IPS DF 4.7 (cell line): ENCODE measurements at regions not wholly inside any gene's neighbourhood (a gene's known extent, or its start where the extent isn't known, plus 50 kb on each side); places are given as distances from the start of the nearest gene placed in this dataset.
A peak's percentile ranks its signal among the peaks of the same experiment; 100 is the strongest.

Source experiments
- DNase-seq: peaks from one replicate; pipeline ENCODE4 v3.0.0-alpha.2; 2013; ENCODE audit warnings: low spot score; ENCODE audit errors: extremely low read depth

- no peak for DNase-seq
Measured at GRCh38 chr2:121860033-121860757, 104.7 kb downstream of the TSN start.

GRCh38 chr2:121860758-121861227 lies 105.3 kb downstream of the TSN start:
- no peak for DNase-seq

GRCh38 chr2:121862286-121862685 lies 106.8 kb downstream of the TSN start:
- DNase-seq, result no peak

- no peak for DNase-seq
Measured at GRCh38 chr2:121865914-121866313, 110.5 kb downstream of the TSN start.

GRCh38 chr2:121866789-121867188 lies 111.3 kb downstream of the TSN start:
- DNase-seq, result no peak

- DNase-seq, result no peak
Measured at GRCh38 chr2:121868652-121869051, 113.2 kb downstream of the TSN start.

GRCh38 chr2:121869363-121869762 lies 113.9 kb downstream of the TSN start:
- no peak for DNase-seq

- no peak for DNase-seq
Measured at GRCh38 chr2:121869873-121870272, 114.4 kb downstream of the TSN start.

GRCh38 chr2:121872651-121873050 lies 117.2 kb downstream of the TSN start:
- no peak for DNase-seq

- DNase-seq, result no peak
Measured at GRCh38 chr2:121873864-121874263, 118.4 kb downstream of the TSN start.

- DNase-seq, result no peak
Measured at GRCh38 chr2:121875585-121876185, 120.2 kb downstream of the TSN start.

- DNase-seq, result no peak
Measured at GRCh38 chr2:121877366-121877765, 121.9 kb downstream of the TSN start.

- no peak for DNase-seq
Measured at GRCh38 chr2:121880283-121880682, 124.8 kb downstream of the TSN start.

GRCh38 chr2:121881038-121881437 lies 125.6 kb downstream of the TSN start:
- DNase-seq, result no peak

GRCh38 chr2:121881950-121882349 lies 126.5 kb downstream of the TSN start:
- no peak for DNase-seq

GRCh38 chr2:121884078-121884477 lies 128.6 kb downstream of the TSN start:
- DNase-seq, result no peak

- DNase-seq, result no peak
Measured at GRCh38 chr2:121884511-121884921, 129.1 kb downstream of the TSN start.

GRCh38 chr2:121886059-121886458 lies 130.6 kb downstream of the TSN start:
- DNase-seq, result no peak

GRCh38 chr2:121887513-121888188 lies 132.2 kb downstream of the TSN start:
- no peak for DNase-seq

GRCh38 chr2:121888189-121888557 lies 132.7 kb downstream of the TSN start:
- DNase-seq, result peak; percentile 71

- DNase-seq, result no peak
Measured at GRCh38 chr2:121890041-121890440, 134.6 kb downstream of the TSN start.

GRCh38 chr2:121895723-121896571 lies 140.5 kb downstream of the TSN start:
- DNase-seq, result no peak
